IMR-90 (cell line): ENCODE measurements at regions not wholly inside any gene's neighbourhood (a gene's known extent, or its start where the extent isn't known, plus 50 kb on each side); places are given as distances from the start of the nearest gene placed in this dataset.

Experiments used
- ATAC-seq: fragments of 200-7000 bp; cut with Tn5 transposase; 2 replicates; pipeline ENCODE4 v1.9.1; 2020; ENCODE audit warnings: low read depth, mild to moderate bottlenecking, moderate library complexity
- BruUV-seq: library from RNA; stranded (reverse); fragments of 400-500 nt; replicated peaks from 2 replicates; lab custom pipeline; 2021; lab: Mats Ljungman, UMichigan
- CTCF ChIA-PET: fragments of 300-600 bp; formaldehyde crosslinking; extraction: SDS; loops from one replicate; lab custom pipeline; 2021; ENCODE audit warnings: antibody characterized with exemption; lab: Yijun Ruan, JAX
- POLR2A ChIA-PET: fragments of 300-600 bp; sonication (Branson Sonifier 250); formaldehyde crosslinking; loops from one replicate; lab custom pipeline; 2022; ENCODE audit warnings: antibody characterized with exemption; ENCODE audit not compliant: unreplicated experiment; lab: Charles Lee
- DNase-seq: peaks from one replicate; pipeline ENCODE4 v3.0.0; 2013
- H2AFZ ChIP-seq: replicated peaks from 2 replicates; pipeline ENCODE3; 2013; ENCODE audit warnings: low read length, mild to moderate bottlenecking; ENCODE audit not compliant: poor library complexity
- H2AK5ac ChIP-seq: 2 replicates; pipeline ENCODE4 v1.6.1; 2013; ENCODE audit warnings: low read depth, low read length, inconsistent platforms
- H2AK9ac ChIP-seq: replicated peaks from 2 replicates; pipeline ENCODE3; 2013; ENCODE audit warnings: mild to moderate bottlenecking, low read depth, low read length, moderate library complexity; ENCODE audit not compliant: poor library complexity
- H2BK120ac ChIP-seq: 2 replicates; pipeline ENCODE4 v1.6.1; 2013; ENCODE audit warnings: low read depth, low read length, inconsistent platforms
- H2BK15ac ChIP-seq: 3 replicates; pipeline ENCODE4 v1.6.1; 2013; ENCODE audit warnings: low read depth, low read length, inconsistent platforms
- H2BK20ac ChIP-seq: 2 replicates; pipeline ENCODE4 v1.6.1; 2013; ENCODE audit warnings: low read depth, mild to moderate bottlenecking, inconsistent platforms, low read length, moderate library complexity
- H2BK5ac ChIP-seq: 2 replicates; pipeline ENCODE4 v1.6.1; 2013; ENCODE audit warnings: mild to moderate bottlenecking, low read depth, low read length, inconsistent platforms; ENCODE audit not compliant: poor library complexity, severe bottlenecking
- H3K14ac ChIP-seq: replicated peaks from 2 replicates; pipeline ENCODE4 v1.6.1; 2013; ENCODE audit warnings: low read depth, low read length, inconsistent platforms
- H3K18ac ChIP-seq: 2 replicates; pipeline ENCODE4 v1.6.1; 2013; ENCODE audit warnings: low read depth, low read length, control low read depth
- H3K23ac ChIP-seq: 2 replicates; pipeline ENCODE4 v1.6.1; 2013; ENCODE audit warnings: low read depth, low read length, inconsistent platforms
- H3K27ac ChIP-seq: 2 replicates; pipeline ENCODE4 v1.5.1; 2013; ENCODE audit warnings: mild to moderate bottlenecking, control low read depth, low read length; ENCODE audit not compliant: insufficient read depth
- H3K27me3 ChIP-seq: 2 replicates; pipeline ENCODE4 v1.6.1; 2013; ENCODE audit warnings: low read length; ENCODE audit not compliant: control insufficient read depth, insufficient read depth
- H3K36me3 ChIP-seq: 2 replicates; pipeline ENCODE4 v1.6.1; 2013; ENCODE audit warnings: low read length, mixed read lengths; ENCODE audit not compliant: control insufficient read depth, insufficient read depth
- H3K4ac ChIP-seq: 2 replicates; pipeline ENCODE4 v1.6.1; 2013; ENCODE audit warnings: low read depth, low read length, inconsistent platforms
- H3K4me1 ChIP-seq: 2 replicates; pipeline ENCODE4 v1.6.1; 2013; ENCODE audit warnings: low read length, mixed read lengths; ENCODE audit not compliant: control insufficient read depth, insufficient read depth
- H3K4me2 ChIP-seq: 2 replicates; pipeline ENCODE4 v1.6.1; 2013; ENCODE audit warnings: low read depth, mild to moderate bottlenecking, control low read depth, low read length, moderate library complexity
- H3K4me3 ChIP-seq: 2 replicates; pipeline ENCODE4 v1.5.1; 2013; ENCODE audit warnings: low read depth, mild to moderate bottlenecking, control low read depth, low read length, moderate library complexity; ENCODE audit not compliant: insufficient read depth
- H3K56ac ChIP-seq: 2 replicates; pipeline ENCODE4 v1.6.1; 2013; ENCODE audit warnings: low read length, inconsistent platforms; ENCODE audit not compliant: insufficient read depth; ENCODE audit errors: extremely low read depth
- H3K79me1 ChIP-seq, 2 experiments: 2 replicates each; pipeline ENCODE4 v1.6.1; 2013; ENCODE audit warnings: low read length in 2 of 2, inconsistent platforms in 1 of 2, low read depth in 1 of 2
- H3K9ac ChIP-seq: 2 replicates; pipeline ENCODE4 v1.6.1; 2013; ENCODE audit warnings: low read depth, low read length, control low read depth
- H3K9me1 ChIP-seq: 2 replicates; pipeline ENCODE4 v1.6.1; 2013; ENCODE audit warnings: low read length, inconsistent platforms; ENCODE audit not compliant: insufficient read depth
- H3K9me3 ChIP-seq: 2 replicates; pipeline ENCODE4 v1.6.1; 2013; ENCODE audit warnings: low read length; ENCODE audit not compliant: control insufficient read depth, insufficient read depth
- H4K20me1 ChIP-seq: 2 replicates; pipeline ENCODE4 v1.6.1; 2013; ENCODE audit warnings: low read length, inconsistent platforms; ENCODE audit not compliant: insufficient read depth
- H4K5ac ChIP-seq: 2 replicates; pipeline ENCODE4 v1.6.1; 2013; ENCODE audit warnings: mild to moderate bottlenecking, low read depth, low read length, control low read depth
- H4K8ac ChIP-seq, 2 experiments: 2 replicates each; pipeline ENCODE4 v1.6.1; 2013; ENCODE audit warnings: low read depth in 2 of 2, low read length in 2 of 2, control low read depth in 1 of 2, inconsistent platforms in 1 of 2
- H4K91ac ChIP-seq: 2 replicates; pipeline ENCODE4 v1.6.1; 2013; ENCODE audit warnings: low read depth, low read length, inconsistent platforms; ENCODE audit not compliant: insufficient read depth
- BHLHE40 ChIP-seq: fragments of 150-350 bp; IDR thresholded peaks from 2 replicates; pipeline ENCODE4 v1.6.1; 2016; ENCODE audit warnings: mild to moderate bottlenecking, low read depth, low read length
- CEBPB ChIP-seq: IDR thresholded peaks from 2 replicates; pipeline ENCODE4 v1.6.1; 2012; ENCODE audit warnings: low read depth, low read length, improper control_type of control experiment
- CHD1 ChIP-seq: IDR thresholded peaks from 2 replicates; pipeline ENCODE4 v1.6.1; 2012; ENCODE audit warnings: low read depth, low read length, improper control_type of control experiment
- CTCF ChIP-seq: conservative IDR thresholded peaks from 2 replicates; pipeline ENCODE4 v1.5.1; 2012; ENCODE audit warnings: mild to moderate bottlenecking, low read depth, low read length, improper control_type of control experiment
- ELK1 ChIP-seq: fragments of 150-350 bp; IDR thresholded peaks from 2 replicates; pipeline ENCODE4 v1.6.1; 2016; ENCODE audit warnings: low read depth, mild to moderate bottlenecking, low read length, moderate library complexity, borderline replicate concordance
- FOS ChIP-seq: fragments of 150-350 bp; IDR thresholded peaks from 2 replicates; pipeline ENCODE4 v1.6.1; 2016; ENCODE audit warnings: low read depth, low read length
- MAFK ChIP-seq: IDR thresholded peaks from 2 replicates; pipeline ENCODE4 v1.6.1; 2012; ENCODE audit warnings: low read depth, low read length, improper control_type of control experiment
- MAZ ChIP-seq: IDR thresholded peaks from 2 replicates; pipeline ENCODE4 v1.6.1; 2012; ENCODE audit warnings: low read depth, mild to moderate bottlenecking, low read length, improper control_type of control experiment, moderate library complexity, borderline replicate concordance
- MXI1 ChIP-seq: IDR thresholded peaks from 2 replicates; pipeline ENCODE4 v1.6.1; 2012; ENCODE audit warnings: low read depth, mild to moderate bottlenecking, low read length, moderate library complexity, borderline replicate concordance
- NFE2L2 ChIP-seq: fragments of 150-350 bp; IDR thresholded peaks from 2 replicates; pipeline ENCODE4 v1.6.1; 2016; ENCODE audit warnings: low read depth, mild to moderate bottlenecking, low read length
- POLR2A ChIP-seq: IDR thresholded peaks from 2 replicates; pipeline ENCODE4 v1.6.1; 2012; ENCODE audit warnings: mild to moderate bottlenecking, low read depth, low read length
- RAD21 ChIP-seq: IDR thresholded peaks from 2 replicates; pipeline ENCODE4 v1.6.1; 2012; ENCODE audit warnings: low read length, improper control_type of control experiment
- RCOR1 ChIP-seq: IDR thresholded peaks from 2 replicates; pipeline ENCODE4 v1.6.1; 2012; ENCODE audit warnings: mild to moderate bottlenecking, low read length, improper control_type of control experiment; ENCODE audit not compliant: insufficient replicate concordance
- RFX5 ChIP-seq: IDR thresholded peaks from 2 replicates; pipeline ENCODE4 v1.8.0; 2012; ENCODE audit warnings: low read depth, mild to moderate bottlenecking, low read length, moderate library complexity
- SMC3 ChIP-seq: fragments of 150-350 bp; IDR thresholded peaks from 2 replicates; pipeline ENCODE4 v1.6.1; 2016; ENCODE audit warnings: low read depth, mild to moderate bottlenecking, antibody characterized with exemption, low read length, moderate library complexity
- USF2 ChIP-seq: fragments of 150-350 bp; IDR thresholded peaks from 2 replicates; pipeline ENCODE4 v1.6.1; 2017; ENCODE audit warnings: mild to moderate bottlenecking, antibody characterized with exemption, low read length, low read depth
- WGBS, 2 experiments: methylation state at CpG; one replicate each; pipeline versions ENCODE4 v1.1.5 to v1.1.7; 2013; ENCODE audit warnings: missing lambda C conversion rate in 2 of 2; ENCODE audit not compliant: insufficient read length in 1 of 2; ENCODE audit errors: extremely low coverage in 2 of 2; 5-methylcytosine and 5-hydroxymethylcytosine counted together
- dilution Hi-C: fragments of 300-500 bp; cut with HindIII; formaldehyde crosslinking; loops from one replicate; pipeline ENCODE4 v1.14.3; 2018; ENCODE audit warnings: low sequenced_read_pairs; ENCODE audit not compliant: unreplicated experiment
- in situ Hi-C: fragments of 300-500 bp; cut with MboI; formaldehyde crosslinking; loops from 3 replicates; pipeline ENCODE4 v1.14.3; 2019; ENCODE audit warnings: low sequenced_read_pairs, inconsistent platforms, mixed read lengths
- intact Hi-C: fragments of 100-400 bp; cut with micrococcal nuclease; formaldehyde crosslinking; loops from 2 replicates; pipeline ENCODE4 v1.10.0; 2022

GRCh38 chr6:67966830-67967229 is 668.3 kb upstream of the ADGRB3 start:
- Histone ChIP-seq H3K4me3 (no peak overlapping the region), H2AK5ac (no peak overlapping the region), H3K4me2 (no peak overlapping the region), H3K9ac (no peak overlapping the region), H2AFZ (no peak overlapping the region), H3K4ac (no peak overlapping the region), H2BK15ac (no peak overlapping the region), H3K23ac (no peak overlapping the region), H2BK5ac (no peak overlapping the region), H2BK120ac (no peak overlapping the region), H3K14ac (no peak overlapping the region), H2BK20ac (no peak overlapping the region), H4K5ac (no peak overlapping the region), H3K27me3 (no peaks in the 10 kb centered on the region), H3K27ac (no peak overlapping the region), H4K91ac (no peak overlapping the region), H3K4me1 (no peaks in the 10 kb centered on the region), H2AK9ac (no peak overlapping the region), H4K8ac (no peak overlapping the region), H3K9me3 (peaks cover 3% of the 10 kb centered on the region; the same call in 1 of the 2 replicates), H3K9me1 (no peaks in the 10 kb centered on the region), H3K79me1 (no peaks in the 10 kb centered on the region), H3K56ac (no peak overlapping the region), H4K20me1 (no peaks in the 10 kb centered on the region), H3K36me3 (no peaks in the 10 kb centered on the region), H3K18ac (no peak overlapping the region)
- DNase-seq, result no peak
- ChIA-PET CTCF (no interaction called here), POLR2A (no interaction called here)
- no peak for ATAC-seq
- TF ChIP-seq RFX5 (no peak), ELK1 (no peak), USF2 (no peak), RAD21 (no peak), CEBPB (no peak), MXI1 (no peak), CHD1 (no peak), RCOR1 (no peak), MAFK (no peak), SMC3 (no peak), POLR2A (no peak), MAZ (no peak), CTCF (no peak), NFE2L2 (no peak), FOS (no peak), BHLHE40 (no peak)
- no CpG with 5 or more reads among the region's 1 CpG for WGBS, 2 experiments
- in situ Hi-C loops (no loop called here), intact Hi-C loops (no loop called here), dilution Hi-C loops (no loop called here)
- no TSS peak for BruUV-seq
